AG08396 (cell line): ENCODE measurements at regions not wholly inside any gene's neighbourhood (a gene's known extent, or its start where the extent isn't known, plus 50 kb on each side); places are given as distances from the start of the nearest gene placed in this dataset.

Source experiments
- DNase-seq: peaks from one replicate; pipeline ENCODE4 v3.0.0; 2012; ENCODE audit warnings: low spot score, mixed read lengths

DNA sequence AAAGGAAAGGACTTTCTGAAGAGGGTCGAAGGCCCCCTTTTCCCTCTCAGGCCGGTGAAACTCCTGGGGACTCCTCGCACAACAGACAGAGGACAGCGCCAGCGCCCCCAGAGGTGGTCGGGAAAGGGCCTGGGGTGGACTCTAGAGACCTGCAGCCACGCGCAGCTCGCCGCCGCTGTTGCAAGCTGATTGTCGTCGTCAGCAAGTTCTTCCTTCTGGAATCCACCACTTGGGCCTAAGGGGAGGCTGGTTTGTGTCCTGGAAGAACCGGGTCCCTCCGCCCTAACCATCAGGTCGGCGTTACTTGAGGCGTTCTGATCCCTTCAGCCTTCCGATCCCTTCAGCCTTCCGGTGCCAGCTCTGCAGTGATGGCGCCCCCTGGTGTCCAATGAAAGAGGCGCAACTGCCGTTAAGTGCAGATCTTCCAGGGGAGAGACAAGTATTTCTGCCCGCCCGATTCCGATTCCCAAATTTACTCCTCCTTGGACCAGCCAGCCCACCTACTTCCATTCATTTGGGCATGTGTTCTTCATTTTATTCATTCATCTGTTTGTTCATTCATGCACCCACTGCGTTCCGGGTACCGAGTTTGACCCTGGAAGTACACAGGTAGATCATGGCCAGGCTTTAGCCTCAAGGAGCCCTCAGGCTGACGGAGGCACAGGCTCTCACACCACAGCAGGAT lies 77.2 kb upstream of the SLC6A11 start:
- peak; percentile 69 for DNase-seq

DNA sequence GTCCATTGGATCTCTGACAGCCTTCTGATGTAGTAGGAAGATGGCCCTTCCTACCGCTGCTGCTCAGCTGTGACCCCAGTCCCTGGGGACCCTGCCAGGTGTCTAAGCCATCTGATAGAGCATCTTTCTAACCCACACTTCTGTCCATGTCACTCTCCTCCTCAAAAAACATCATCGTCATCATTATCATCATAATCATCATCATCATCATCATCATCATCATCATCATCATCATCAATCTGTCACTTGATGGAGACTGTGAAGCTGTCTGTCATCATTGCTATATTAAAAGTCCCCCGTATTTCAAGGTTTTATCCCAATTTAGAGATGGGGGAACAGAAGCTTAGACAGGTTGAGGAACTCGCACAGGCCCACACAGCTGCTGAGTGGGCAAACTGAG lies 75.1 kb upstream of the SLC6A11 start:
- DNase-seq, result no peak

GRCh38 chr3:10741891-10742671 lies 73.9 kb upstream of the SLC6A11 start:
- DNase-seq, result no peak

DNA sequence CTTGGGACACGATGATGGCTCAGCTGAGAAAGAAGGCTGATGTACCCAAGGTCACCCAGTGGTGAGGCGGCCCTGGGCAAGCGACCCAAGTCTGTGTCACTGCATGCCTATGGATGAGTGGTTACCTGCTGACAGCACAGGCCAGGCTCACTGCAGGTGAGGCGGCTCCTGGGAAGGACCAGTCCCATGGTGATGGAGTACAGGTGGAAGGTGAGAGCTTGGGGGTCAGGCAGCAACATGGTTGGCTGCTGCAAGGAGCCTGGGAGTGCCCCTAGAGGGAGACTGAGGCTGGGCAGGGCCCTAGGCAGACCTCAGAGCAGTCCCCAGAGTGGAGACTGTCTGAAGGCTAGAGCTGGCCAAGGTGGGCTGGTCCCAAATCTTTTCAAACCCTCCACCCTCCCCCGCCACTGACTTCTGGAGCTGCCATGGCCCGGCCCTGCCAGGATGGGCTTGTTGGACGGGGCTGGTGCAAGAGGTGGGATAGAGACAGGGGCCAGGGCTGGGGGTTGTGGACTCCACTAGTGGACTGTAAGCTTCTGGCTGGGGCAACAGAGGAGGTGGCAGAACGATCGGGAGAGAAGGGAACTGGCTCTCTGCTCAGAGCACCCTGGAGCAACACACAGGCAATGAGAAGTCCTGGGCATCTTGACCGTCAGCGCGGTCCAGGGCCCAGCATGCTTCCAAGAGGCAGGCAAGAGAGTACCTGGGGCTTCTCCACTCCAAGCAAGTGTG lies 72.5 kb upstream of the SLC6A11 start:
- no peak for DNase-seq

DNA sequence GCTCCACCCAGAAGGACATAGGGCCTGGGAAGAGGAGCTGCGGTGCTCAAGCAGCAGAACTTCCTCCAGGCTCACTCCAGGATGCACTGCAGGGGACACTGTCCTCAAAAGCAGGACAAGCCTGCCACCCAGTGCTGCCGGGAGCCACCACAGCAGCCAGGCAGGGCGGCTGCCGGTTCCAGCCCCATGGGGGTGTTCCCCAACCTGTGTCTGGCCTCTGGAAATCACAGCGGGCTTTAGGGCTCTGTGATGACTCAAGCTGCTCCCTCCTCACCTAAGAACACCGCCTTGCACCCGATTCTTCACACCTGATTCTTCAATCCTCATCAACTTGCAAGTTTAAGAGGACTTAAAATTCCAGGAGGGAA lies 71.9 kb upstream of the SLC6A11 start:
- no peak for DNase-seq

- no peak for DNase-seq
These were observed 70.6 kb upstream of the SLC6A11 start for GRCh38 chr3:10745392-10745791.

DNA sequence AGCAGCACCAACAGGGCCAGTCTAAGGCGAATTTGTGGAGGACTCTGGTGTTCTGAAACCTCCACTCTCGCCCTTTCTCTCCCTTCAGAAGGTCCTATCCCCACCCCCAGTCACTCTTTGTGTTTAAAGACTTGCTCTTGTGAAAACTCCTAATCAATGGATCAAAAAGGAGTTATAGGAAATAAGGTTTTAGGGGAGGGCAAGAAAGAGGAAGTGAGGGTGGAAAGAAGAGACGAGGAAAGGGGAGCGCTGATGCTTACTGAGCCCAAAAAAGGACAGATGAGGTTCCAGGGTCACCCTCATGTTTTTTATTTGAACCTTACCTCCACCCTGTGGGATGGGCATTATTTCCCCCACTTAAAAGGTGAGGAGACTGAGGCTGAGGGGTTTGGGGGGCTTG lies 70.0 kb upstream of the SLC6A11 start:
- no peak for DNase-seq

DNA sequence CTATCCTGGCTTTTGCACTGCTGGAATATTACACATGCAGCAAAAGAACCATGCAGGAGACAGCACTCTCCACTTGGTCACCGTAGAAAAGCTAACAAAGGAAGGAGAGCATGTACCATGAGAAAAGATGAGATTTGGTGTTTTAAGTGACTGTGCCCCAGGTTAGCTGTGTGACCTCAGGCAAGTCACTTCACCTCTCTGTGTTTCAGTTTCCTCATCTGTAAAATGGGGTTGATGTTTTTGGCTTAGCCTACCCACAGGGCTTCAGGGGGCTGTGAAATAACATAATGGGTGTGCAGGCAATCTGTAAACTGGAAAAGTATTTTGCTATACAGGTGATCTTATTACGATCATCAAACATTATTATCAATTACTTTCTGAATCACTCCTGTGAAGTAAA lies 69.3 kb upstream of the SLC6A11 start:
- no peak for DNase-seq

- no peak for DNase-seq
These were observed 68.7 kb upstream of the SLC6A11 start for GRCh38 chr3:10747341-10747740.

DNA sequence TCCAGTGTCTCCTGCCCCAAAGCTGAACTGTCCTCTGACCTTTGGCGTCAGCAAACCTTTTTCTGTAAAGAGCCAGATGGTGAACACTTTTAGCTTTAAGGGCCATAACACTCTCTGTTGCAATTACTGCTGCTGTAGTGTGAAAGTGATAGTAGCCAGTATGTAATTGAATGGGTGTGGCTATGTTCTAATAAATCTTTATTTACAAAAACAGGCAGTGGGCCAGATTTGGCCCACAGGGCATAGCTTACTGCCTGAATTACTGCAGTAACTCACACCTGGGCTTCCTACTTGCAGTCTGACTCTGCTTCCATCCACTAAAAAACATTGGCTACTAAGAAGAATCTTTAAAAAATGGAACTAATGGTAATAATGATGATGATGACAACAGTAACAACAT lies 68.0 kb upstream of the SLC6A11 start:
- no peak for DNase-seq

DNA sequence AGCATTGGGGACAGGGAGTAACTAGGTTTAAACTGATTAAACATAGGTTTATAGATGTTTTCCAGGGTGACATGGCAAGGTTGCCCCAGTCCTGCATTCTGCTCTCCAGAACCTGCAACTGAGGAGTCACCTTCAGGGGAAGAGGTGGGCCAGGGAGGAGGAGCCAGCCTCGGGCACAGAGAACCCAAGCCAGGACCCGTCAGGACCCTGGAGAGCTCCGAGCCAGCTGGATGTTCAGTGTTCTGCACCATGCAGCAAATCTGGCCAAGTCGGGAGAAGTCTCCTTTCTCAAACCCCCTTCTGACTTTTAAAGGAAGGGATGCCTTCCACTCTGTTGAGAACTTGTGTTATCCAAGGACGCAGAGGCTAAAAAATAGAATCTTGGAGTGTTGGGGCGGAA lies 62.1 kb upstream of the SLC6A11 start:
- DNase-seq, result peak; percentile 71

- DNase-seq, result no peak
These were observed 59.5 kb upstream of the SLC6A11 start for GRCh38 chr3:10756546-10756945.

GRCh38 chr3:10757021-10757820 lies 58.8 kb upstream of the SLC6A11 start:
- no peak for DNase-seq

GRCh38 chr3:10757821-10758130 lies 58.3 kb upstream of the SLC6A11 start:
- no peak for DNase-seq

- peak; percentile 88 for DNase-seq
These were observed 57.6 kb upstream of the SLC6A11 start for GRCh38 chr3:10758304-10759037.

- no peak for DNase-seq
These were observed 56.5 kb upstream of the SLC6A11 start for GRCh38 chr3:10759495-10759894.

- DNase-seq, result no peak
These were observed 55.8 kb upstream of the SLC6A11 start for GRCh38 chr3:10760199-10760598.

GRCh38 chr3:10761583-10761982 lies 54.4 kb upstream of the SLC6A11 start:
- no peak for DNase-seq

DNA sequence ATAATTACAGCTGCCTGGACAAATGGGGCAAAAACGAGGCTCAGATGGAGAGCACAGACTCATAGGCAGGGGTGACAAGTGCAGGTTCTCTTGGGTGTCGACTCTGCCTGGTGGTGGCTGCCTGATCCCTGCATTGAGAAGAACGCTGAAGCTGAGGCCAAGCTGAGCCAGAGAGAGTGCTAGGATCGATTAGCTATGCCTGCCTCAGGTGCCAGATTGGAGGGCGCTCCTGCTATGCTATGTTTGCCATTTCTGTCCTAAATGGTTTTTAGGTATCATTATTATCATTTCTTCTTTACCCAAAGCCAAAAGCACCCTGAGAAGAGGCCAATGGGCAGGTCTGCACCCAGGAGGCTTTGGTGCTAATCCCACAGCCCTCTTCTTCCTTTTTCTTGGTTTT lies 53.9 kb upstream of the SLC6A11 start:
- no peak for DNase-seq

- no peak for DNase-seq
These were observed 53.3 kb upstream of the SLC6A11 start for GRCh38 chr3:10762611-10763247.

- DNase-seq, result no peak
These were observed 52.8 kb upstream of the SLC6A11 start for GRCh38 chr3:10763248-10763620.
